A204.1 (cell line): ENCODE measurements at regions not wholly inside any gene's neighbourhood (a gene's known extent, or its start where the extent isn't known, plus 50 kb on each side); places are given as distances from the start of the nearest gene placed in this dataset.
"Not testable (repeated sequence)": the region's sequence is repeated elsewhere in the genome, so short reads cannot be mapped to it uniquely, and the experiment has no call there.

Experiments used
- FAIRE-seq: peaks from 2 replicates; lab custom pipeline; 2012; peaks lifted over from hg19 to GRCh38; lab: Jason Lieb, UNC

GRCh38 chr11:7143908-7144307 lies 55.1 kb downstream of the RBMXL2 start:
- peak; percentile 70 for FAIRE-seq

GRCh38 chr11:7150104-7150503 lies 61.3 kb downstream of the RBMXL2 start:
- not testable (repeated sequence) for FAIRE-seq

- no peak for FAIRE-seq
These were observed 66.1 kb downstream of the RBMXL2 start for GRCh38 chr11:7154881-7155361.

GRCh38 chr11:7160814-7161489 lies 72.2 kb downstream of the RBMXL2 start:
- no peak for FAIRE-seq

GRCh38 chr11:7165911-7166310 lies 77.1 kb downstream of the RBMXL2 start:
- FAIRE-seq = no peak

- FAIRE-seq = no peak
These were observed 79.4 kb downstream of the RBMXL2 start for GRCh38 chr11:7167976-7168740.

- FAIRE-seq = no peak
These were observed 79.9 kb downstream of the RBMXL2 start for GRCh38 chr11:7168741-7168990.

- no peak for FAIRE-seq
These were observed 81.3 kb upstream of the SYT9 start for GRCh38 chr11:7170431-7170830.

- no peak for FAIRE-seq
These were observed 76.7 kb upstream of the SYT9 start for GRCh38 chr11:7175007-7175406.

GRCh38 chr11:7186190-7186589 lies 65.5 kb upstream of the SYT9 start:
- FAIRE-seq = no peak

GRCh38 chr11:7186676-7187075 lies 65.0 kb upstream of the SYT9 start:
- FAIRE-seq = no peak

- not testable (repeated sequence) for FAIRE-seq
These were observed 58.9 kb upstream of the SYT9 start for GRCh38 chr11:7192785-7193184.

- FAIRE-seq = no peak
These were observed 55.1 kb upstream of the SYT9 start for GRCh38 chr11:7196396-7197146.

- FAIRE-seq = no peak
These were observed 54.2 kb upstream of the SYT9 start for GRCh38 chr11:7197469-7197868.
